ENCODE measurements at regions not wholly inside any gene's neighbourhood (a gene's known extent, or its start where the extent isn't known, plus 50 kb on each side); places are given as distances from the start of the nearest gene placed in this dataset.
A peak's percentile ranks its signal among the peaks of the same experiment; 100 is the strongest.

GRCh38 chr1:209434631-209435217 is 148.8 kb upstream of the CAMK1G start:
- no peaks in the 10 kb centered on the region for H3K36me3 ChIP-seq
- H3K27me3 ChIP-seq = peaks cover 17% of the 10 kb centered on the region
- no peak overlapping the region for H3K27ac ChIP-seq
- no peaks in the 10 kb centered on the region for H3K4me1 ChIP-seq
- H3K4me3 ChIP-seq = no peak overlapping the region
- H3K9me3 ChIP-seq = peaks cover 0 to 1% (median 0%) of the 10 kb centered on the region in 3 donors
- WGBS, 2 donors (ENCODE audit: low coverage in 1 of 2) = 75 to 78% methylated on average over 3 to 5 of the region's 7 CpGs
- ATAC-seq = no peak
- TF ChIP-seq, protein P1, sequence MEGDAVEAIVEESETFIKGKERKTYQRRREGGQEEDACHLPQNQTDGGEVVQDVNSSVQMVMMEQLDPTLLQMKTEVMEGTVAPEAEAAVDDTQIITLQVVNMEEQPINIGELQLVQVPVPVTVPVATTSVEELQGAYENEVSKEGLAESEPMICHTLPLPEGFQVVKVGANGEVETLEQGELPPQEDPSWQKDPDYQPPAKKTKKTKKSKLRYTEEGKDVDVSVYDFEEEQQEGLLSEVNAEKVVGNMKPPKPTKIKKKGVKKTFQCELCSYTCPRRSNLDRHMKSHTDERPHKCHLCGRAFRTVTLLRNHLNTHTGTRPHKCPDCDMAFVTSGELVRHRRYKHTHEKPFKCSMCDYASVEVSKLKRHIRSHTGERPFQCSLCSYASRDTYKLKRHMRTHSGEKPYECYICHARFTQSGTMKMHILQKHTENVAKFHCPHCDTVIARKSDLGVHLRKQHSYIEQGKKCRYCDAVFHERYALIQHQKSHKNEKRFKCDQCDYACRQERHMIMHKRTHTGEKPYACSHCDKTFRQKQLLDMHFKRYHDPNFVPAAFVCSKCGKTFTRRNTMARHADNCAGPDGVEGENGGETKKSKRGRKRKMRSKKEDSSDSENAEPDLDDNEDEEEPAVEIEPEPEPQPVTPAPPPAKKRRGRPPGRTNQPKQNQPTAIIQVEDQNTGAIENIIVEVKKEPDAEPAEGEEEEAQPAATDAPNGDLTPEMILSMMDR (IDR thresholded peaks at IDR 0.05) = no peak
- TF ChIP-seq POLR2A (IDR thresholded peaks at IDR 0.05) = no peak
- TF ChIP-seq POLR2AphosphoS5 (IDR thresholded peaks at IDR 0.05) = no peak
- no peak for TF ChIP-seq EP300 (IDR thresholded peaks at IDR 0.05)

- H3K36me3 ChIP-seq = no peaks in the 10 kb centered on the region
- WGBS, 2 donors (ENCODE audit: low coverage in 1 of 2) = 33 to 92% methylated on average over 2 to 6 of the region's 6 CpGs
- ATAC-seq = peak; percentile 63
- TF ChIP-seq POLR2A (IDR thresholded peaks at IDR 0.05) (no peak), POLR2AphosphoS5 (IDR thresholded peaks at IDR 0.05) (no peak)
- TF ChIP-seq, protein P1 (IDR thresholded peaks at IDR 0.05) = peak in 2 of 4 experiments; percentile 42 to 50
- no peak overlapping the region for H3K4me3 ChIP-seq
- H3K9me3 ChIP-seq = peaks cover 0 to 8% (median 0%) of the 10 kb centered on the region in 3 donors
- no peak overlapping the region for H3K27ac ChIP-seq
- peaks cover 9% of the 10 kb centered on the region for H3K27me3 ChIP-seq
- no peaks in the 10 kb centered on the region for H3K4me1 ChIP-seq
Measured at GRCh38 chr1:209435654-209436566, 147.6 kb upstream of the CAMK1G start.

DNA sequence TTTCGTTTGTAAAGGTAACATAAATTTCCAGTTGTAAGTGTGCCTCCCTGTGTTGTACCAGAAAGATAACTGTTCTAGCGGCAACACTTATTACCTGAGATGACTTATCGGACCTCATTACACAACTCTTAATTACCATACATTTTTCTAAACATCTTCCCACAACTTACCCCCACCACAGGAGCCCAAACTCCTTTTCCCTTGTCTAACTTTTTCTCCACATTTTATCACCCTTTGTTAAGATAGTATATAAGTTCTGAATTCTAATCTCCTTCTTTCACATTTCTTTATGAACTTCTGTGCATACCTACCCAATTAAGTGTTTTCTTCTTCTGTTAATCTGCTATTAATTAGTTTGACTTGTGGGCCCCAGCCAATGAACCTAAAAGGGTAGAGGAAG is 143.7 kb upstream of the CAMK1G start:
- H3K36me3 ChIP-seq = no peaks in the 10 kb centered on the region
- H3K4me1 ChIP-seq = no peaks in the 10 kb centered on the region
- WGBS, 2 donors (ENCODE audit: low coverage in 1 of 2) = 83 to 94% methylated on average over 3 of the region's 3 CpGs
- no peak for ATAC-seq
- peaks cover 0 to 8% (median 0%) of the 10 kb centered on the region in 3 donors for H3K9me3 ChIP-seq
- H3K4me3 ChIP-seq = no peak overlapping the region
- no peak overlapping the region for H3K27ac ChIP-seq
- H3K27me3 ChIP-seq = no peaks in the 10 kb centered on the region
- no peak for TF ChIP-seq POLR2A (IDR thresholded peaks at IDR 0.05)
- no peak for TF ChIP-seq EP300 (IDR thresholded peaks at IDR 0.05)
- TF ChIP-seq, protein P1 (IDR thresholded peaks at IDR 0.05) = no peak
- TF ChIP-seq POLR2AphosphoS5 (IDR thresholded peaks at IDR 0.05) = no peak

- TF ChIP-seq EP300 (IDR thresholded peaks at IDR 0.05) = no peak
- TF ChIP-seq, protein P1 (IDR thresholded peaks at IDR 0.05) = no peak
- TF ChIP-seq POLR2A (IDR thresholded peaks at IDR 0.05) = no peak
- no peak for TF ChIP-seq POLR2AphosphoS5 (IDR thresholded peaks at IDR 0.05)
- Histone ChIP-seq H3K4me3 (no peak overlapping the region), H3K9me3 (peaks cover 0 to 8% (median 0%) of the 10 kb centered on the region in 3 donors), H3K27ac (no peak overlapping the region), H3K4me1 (no peaks in the 10 kb centered on the region), H3K36me3 (no peaks in the 10 kb centered on the region), H3K27me3 (no peaks in the 10 kb centered on the region)
- ATAC-seq = no peak
- 70 to 92% methylated on average over 4 to 5 of the region's 5 CpGs for WGBS, 2 donors (ENCODE audit: low coverage in 1 of 2)
Measured at GRCh38 chr1:209443361-209443931, 140.1 kb upstream of the CAMK1G start.
